ENCODE measurements at regions not wholly inside any gene's neighbourhood (a gene's known extent, or its start where the extent isn't known, plus 50 kb on each side); places are given as distances from the start of the nearest gene placed in this dataset.
"Not testable (repeated sequence)": the region's sequence is repeated elsewhere in the genome, so short reads cannot be mapped to it uniquely, and the experiment has no call there.

DNA sequence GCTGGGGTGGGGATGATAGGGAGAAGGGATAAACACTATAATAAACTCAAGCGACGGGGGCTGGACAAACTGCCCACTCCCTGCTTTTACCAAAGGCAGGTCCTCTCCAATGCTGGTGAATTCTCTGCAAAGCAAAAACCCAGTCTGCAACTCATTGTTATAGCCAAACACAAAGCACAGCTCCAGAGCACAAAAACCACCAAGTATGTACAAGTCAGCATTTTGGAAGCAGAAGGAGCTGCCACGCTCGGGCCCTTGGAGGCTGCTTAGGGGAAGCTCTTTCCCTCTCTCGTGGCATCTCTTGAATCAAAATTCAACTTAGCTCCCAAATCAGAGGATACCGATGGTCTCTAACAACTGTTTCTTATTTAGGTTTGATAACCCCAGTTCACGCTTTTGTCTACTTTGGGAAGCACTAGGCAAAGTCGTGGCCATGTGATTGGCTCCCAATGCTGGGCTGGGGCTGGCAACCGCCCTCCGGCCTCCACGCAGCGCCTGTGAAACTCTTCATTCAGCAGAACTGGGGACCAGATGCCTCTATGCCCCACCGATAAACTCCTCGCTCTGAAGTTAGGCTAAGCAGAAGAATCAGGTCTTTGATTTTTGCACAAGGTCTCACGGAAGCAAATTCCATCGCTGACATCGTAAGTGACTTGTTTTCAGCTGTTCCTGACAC, 158.5 kb upstream of the FOXN3 start:
- DNase-seq (ENCODE audit: low read depth in 4 of 4, low spot score in 2 of 4): no peak

DNA sequence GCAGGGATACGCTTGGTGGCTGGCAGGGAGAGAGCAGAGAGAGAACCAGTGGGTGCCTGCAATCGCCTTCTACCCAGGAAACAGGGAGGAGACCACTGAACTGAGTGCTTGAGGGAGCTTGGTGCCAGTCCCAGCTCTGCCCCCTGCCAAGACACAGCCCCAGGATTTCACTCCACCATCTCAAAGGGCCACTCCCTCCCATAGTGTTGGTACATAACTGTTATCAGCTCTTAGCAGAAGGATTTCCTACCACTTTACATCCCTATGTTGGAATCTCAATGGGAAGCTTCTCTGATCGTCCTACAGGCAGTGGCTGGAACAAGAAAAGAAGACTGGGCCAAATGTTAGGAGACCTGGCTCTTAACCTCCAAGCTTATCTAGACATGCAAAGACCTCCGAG, 157.4 kb upstream of the FOXN3 start:
- no peak for DNase-seq (ENCODE audit: low read depth in 4 of 4, low spot score in 2 of 4)

GRCh38 chr14:89573399-89573657, 156.3 kb upstream of the FOXN3 start:
- no peak for DNase-seq (ENCODE audit: low read depth in 4 of 4, low spot score in 2 of 4)

DNA sequence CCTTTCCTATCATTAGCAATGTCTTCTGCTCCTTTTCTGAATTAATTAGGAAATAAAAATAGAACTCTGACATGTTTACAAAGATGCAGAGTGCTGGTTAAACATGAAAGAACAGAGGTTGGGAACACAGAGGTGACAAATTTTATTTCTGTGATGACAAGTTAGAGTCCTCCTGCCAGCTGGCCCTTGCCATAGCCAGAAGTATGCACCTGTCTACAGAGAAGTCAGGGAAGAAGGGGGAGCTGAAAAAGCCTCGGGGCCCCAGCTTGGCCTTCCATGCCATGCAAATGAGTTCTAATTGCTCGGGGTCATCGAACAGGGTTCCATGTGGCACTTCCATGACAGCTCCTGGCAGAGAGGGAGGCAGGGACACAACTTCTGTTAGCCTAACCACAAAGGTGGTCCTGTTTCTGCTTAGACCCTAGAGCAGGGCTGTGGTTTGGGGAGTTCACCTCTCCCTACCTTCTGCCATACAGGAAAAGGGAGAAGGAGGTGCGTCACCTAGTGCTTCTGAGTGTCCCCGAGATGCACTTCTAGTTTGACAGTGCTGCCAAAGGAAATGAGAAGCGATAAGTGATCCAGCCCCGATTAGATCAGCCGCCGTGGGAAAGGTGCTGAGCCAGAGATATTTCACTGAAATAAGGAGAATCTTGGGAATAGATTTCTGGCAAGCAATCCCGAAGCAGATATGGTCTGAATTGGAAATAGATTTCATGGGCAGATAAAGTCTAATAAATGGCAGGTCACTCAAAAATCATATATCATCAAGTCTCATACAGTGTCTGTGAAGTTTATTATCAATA, 155.8 kb upstream of the FOXN3 start:
- DNase-seq (ENCODE audit: low read depth in 4 of 4, low spot score in 2 of 4): no peak

DNA sequence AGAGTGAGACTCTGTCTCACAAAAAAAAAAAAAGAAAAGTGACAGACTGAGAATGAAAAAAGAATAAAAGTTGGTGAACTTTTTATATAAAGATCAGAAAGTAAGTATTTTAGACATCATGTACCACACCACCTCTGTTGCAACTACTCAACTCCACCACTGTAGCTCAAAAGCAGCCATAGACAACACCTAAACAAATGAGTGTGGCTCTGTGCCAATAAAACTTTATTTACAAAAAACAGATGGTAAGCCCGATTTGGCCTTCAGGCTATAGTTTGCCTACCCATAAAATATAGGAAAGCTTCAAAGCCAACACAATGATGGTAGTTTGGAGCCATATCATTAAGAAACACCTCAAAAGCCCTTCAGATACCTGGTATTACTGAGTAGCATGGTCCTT, 154.5 kb upstream of the FOXN3 start:
- DNase-seq (ENCODE audit: low read depth in 4 of 4, low spot score in 2 of 4): no peak

DNA sequence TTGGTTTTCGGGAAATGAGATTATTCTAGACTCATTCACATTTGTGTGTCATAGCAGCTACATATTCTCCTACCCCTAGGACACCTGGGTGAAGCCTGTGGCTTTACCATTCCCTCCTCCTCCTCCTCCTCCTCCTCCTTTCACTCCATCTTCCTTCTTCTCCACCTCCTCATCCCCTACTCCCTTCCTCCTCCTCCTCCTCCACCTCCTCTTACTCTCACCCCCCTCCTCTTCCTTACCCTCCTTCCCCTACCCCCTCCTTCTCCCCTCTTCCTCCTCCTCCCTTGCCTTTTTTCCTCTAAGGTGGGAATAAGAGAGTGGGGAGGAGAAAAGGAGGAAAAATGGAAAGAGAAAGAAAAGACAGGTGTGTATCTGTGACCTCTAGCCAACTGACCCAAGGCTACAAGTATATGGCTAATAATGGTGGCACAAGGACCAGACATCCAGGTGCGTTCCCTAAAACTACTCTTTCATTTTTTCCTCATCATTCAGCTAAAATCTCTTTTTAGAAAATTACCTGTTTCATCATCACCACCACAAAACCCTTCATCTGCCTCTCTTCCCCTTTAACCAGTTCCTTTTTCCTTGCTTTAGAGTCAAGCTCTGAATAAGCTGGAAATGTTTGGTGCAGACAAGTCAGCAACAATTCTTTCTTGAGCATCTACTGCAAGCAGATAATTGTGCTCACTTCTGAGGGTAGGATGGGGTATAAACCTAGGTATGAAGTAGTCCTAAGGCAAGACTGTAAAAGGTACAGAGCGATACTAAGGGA, 149.8 kb upstream of the FOXN3 start:
- DNase-seq (ENCODE audit: low read depth in 4 of 4, low spot score in 2 of 4): no peak

DNA sequence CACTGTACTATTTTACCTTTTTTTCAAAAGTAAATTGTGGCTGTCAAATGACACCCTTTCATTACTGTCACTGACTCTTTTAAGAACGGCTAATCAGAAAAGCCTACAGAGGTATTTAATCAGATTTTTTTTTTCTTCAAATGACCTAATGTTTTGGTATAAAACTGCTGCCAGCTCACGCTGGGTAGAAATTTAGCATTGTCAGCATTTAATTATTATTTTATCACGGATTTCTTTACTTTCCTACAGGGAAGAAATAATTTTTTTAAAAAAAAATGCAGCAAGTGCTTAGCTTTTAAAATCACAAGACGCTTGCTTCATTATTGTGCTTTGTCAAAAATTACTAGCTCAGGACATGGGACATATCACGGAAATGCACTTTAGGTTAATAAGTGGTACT, 149.1 kb upstream of the FOXN3 start:
- DNase-seq (ENCODE audit: low read depth in 4 of 4, low spot score in 2 of 4): no peak

DNA sequence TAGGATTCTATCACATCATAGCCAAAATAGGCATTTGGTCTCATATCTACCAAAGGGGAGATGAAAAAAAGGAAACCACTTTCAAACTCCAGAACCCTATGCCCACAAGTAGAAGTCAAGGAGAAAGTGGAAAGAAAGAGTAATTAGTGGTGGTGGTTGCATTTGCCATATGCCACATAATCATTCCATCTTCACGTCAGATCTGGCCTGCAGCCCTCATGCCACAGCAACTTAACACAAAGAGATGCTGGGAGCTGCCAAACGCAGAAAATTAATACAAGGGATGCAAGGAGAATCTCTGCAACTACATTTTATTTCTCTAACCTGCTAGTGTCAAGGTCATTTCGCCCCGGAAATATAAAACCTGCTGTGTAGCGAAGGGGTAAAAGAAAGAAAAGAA, 148.6 kb upstream of the FOXN3 start:
- no peak for DNase-seq (ENCODE audit: low read depth in 4 of 4, low spot score in 2 of 4)

GRCh38 chr14:89564989-89565388, 148.0 kb upstream of the FOXN3 start:
- DNase-seq (ENCODE audit: low read depth in 4 of 4, low spot score in 2 of 4): no peak

DNA sequence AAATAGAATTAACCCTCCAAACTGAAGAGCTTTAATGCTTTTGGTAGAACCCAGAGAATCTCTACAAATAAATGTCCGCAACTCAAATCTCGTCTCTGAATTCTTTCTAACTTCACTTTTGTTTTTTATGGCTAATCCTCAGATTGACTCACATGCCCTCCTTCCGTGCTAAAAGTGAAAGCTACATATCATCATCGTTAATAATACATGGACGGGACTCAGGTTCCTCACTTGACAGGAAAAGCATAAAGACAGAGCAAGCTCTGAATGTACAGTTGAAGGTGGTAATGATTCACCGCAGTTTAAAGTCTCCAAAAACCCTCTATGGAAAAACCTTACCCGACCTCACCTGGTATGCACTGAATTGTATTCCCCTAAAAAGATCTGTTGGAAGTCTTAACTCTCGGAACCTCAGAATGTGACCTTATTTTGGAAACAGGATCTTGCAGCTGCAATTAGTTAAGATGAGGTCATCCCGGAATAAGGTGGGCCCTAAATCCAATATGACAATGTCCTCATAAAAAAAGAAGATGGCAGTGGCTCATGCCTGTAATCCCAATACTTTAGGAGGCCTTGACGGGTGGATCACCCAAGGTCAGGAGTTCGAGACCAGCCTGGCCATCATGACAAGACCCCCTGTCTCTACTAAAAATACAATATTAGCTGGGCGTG, 147.4 kb upstream of the FOXN3 start:
- DNase-seq (ENCODE audit: low read depth in 4 of 4, low spot score in 2 of 4): no peak

GRCh38 chr14:89563471-89563870, 146.4 kb upstream of the FOXN3 start:
- DNase-seq (ENCODE audit: low read depth in 4 of 4, low spot score in 2 of 4): no peak

DNA sequence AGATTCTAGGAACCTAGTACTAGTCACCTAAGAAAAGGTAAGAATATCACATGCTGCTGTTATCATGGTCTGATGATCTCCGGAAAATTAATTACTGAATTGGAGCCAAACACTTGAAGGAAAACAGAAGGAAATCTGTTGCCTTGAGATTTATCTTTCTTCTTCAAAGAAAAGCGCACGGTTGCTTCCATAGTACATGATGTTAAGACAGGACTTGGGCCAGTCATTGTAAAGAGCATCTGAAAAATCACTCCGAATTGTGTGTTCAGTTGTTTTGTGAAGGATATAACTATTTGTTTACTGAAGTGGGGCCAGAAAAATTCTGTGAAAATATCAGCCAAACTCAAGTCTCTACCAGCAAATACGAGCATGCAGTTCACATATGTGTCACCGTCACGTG, 134.9 kb upstream of the FOXN3 start:
- no peak for DNase-seq (ENCODE audit: low read depth in 4 of 4, low spot score in 2 of 4)

DNA sequence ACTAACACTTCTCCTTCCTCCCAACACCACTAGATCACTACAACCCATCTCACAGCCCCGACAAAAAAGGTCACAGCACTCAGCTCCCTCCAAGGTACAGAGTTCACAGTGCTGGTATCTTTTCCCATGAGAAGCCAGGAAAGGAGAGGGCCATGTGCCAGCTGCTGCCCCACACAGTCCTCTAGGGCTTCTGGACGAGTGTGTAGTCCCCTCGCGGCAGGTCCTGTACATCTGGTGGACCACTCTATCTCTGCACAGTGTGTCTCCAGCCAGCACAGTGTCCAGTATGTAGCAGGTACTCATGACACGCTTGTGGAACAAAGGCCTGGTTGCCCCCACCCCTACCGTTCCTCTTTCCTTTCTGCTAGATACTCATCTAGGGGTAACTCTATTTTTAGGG, 134.4 kb upstream of the FOXN3 start:
- no peak for DNase-seq (ENCODE audit: low read depth in 4 of 4, low spot score in 2 of 4)

- no peak for DNase-seq (ENCODE audit: low read depth in 4 of 4, low spot score in 2 of 4)
Observed at GRCh38 chr14:89550821-89551220, 133.8 kb upstream of the FOXN3 start.

GRCh38 chr14:89549381-89550125, 132.5 kb upstream of the FOXN3 start:
- no peak for DNase-seq (ENCODE audit: low read depth in 4 of 4, low spot score in 2 of 4)

- not testable (repeated sequence) for DNase-seq (ENCODE audit: low read depth in 4 of 4, low spot score in 2 of 4)
Observed at GRCh38 chr14:89547047-89547446, 130.0 kb upstream of the FOXN3 start.

DNA sequence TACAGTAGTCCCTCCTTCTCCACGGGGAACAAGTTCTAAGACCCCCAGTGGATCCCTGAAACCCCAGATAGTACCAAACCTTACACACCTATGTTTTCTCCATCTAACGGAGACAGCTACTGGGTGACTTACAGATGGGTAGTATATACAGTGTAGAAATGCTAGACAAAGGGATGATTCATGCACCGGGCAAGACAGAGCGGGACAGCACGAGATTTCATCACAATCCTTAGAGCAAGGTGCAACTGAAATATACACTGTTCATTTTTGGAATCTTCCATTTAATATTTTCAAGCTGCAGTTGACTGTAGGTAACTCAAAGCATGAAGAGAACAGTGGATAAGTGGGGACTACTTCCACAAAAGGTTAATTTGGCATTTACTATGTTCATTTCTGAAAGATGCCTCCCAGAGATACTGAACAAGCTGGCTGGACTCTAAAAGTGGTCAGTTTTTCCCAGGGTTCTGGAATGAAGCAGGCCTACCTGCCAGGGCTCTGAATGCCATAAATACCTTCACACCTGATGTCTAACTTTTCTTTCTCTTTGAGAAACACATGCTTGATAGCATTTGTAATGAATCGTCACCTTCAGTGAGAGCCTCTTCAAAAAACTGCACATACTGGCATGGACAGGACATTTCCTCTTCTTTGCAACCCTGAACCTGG, 127.7 kb upstream of the FOXN3 start:
- no peak for DNase-seq (ENCODE audit: low read depth in 4 of 4, low spot score in 2 of 4)

DNA sequence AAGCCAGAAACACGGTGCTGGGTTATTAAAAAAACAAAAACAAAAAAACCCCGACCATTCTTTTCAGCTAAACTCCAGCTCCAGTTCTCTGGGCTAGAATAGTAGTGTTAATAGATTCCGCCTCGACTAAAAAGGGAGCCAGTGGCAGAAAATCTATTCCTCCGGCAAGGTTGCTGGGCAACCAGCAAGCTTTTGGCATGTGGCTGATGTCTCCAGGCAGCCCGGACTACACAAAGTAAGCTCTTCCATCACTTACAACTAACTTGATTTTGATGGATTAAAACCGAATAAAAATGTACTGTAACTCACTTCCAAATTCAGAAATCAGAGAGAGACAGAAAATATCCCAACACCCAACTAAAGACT, 126.4 kb upstream of the FOXN3 start:
- no peak for DNase-seq (ENCODE audit: low read depth in 4 of 4, low spot score in 2 of 4)

- no peak for DNase-seq (ENCODE audit: low read depth in 4 of 4, low spot score in 2 of 4)
Observed at GRCh38 chr14:89542786-89543424, 125.9 kb upstream of the FOXN3 start.
